Glomerular endothelial cell (primary cell): ENCODE measurements at regions not wholly inside any gene's neighbourhood (a gene's known extent, or its start where the extent isn't known, plus 50 kb on each side); places are given as distances from the start of the nearest gene placed in this dataset.
"Not testable (repeated sequence)": the region's sequence is repeated elsewhere in the genome, so short reads cannot be mapped to it uniquely, and the experiment has no call there.

Experiments used
- DNase-seq: peaks from one replicate; pipeline ENCODE4 v3.0.0-alpha.2; 2011; ENCODE audit warnings: low read depth, low spot score; ENCODE audit errors: extremely low read depth

- DNase-seq: not testable (repeated sequence)
Observed at GRCh38 chr14:34381304-34381703, 80.7 kb downstream of the SPTSSA start.

GRCh38 chr14:34380471-34380845 is 81.6 kb downstream of the SPTSSA start:
- no peak for DNase-seq

GRCh38 chr14:34379816-34380470 is 82.1 kb downstream of the SPTSSA start:
- DNase-seq: no peak

- no peak for DNase-seq
Observed at GRCh38 chr14:34376649-34377267, 85.3 kb downstream of the SPTSSA start.

- DNase-seq: no peak
Observed at GRCh38 chr14:34374998-34375740, 86.9 kb downstream of the SPTSSA start.

GRCh38 chr14:34373191-34373590 is 88.8 kb downstream of the SPTSSA start:
- DNase-seq: no peak

- DNase-seq: no peak
Observed at GRCh38 chr14:34372786-34373185, 89.3 kb downstream of the SPTSSA start.

- DNase-seq: no peak
Observed at GRCh38 chr14:34369648-34370030, 92.4 kb downstream of the SPTSSA start.

GRCh38 chr14:34368971-34369647 is 92.9 kb downstream of the SPTSSA start:
- DNase-seq: no peak

GRCh38 chr14:34368115-34368970 is 93.7 kb downstream of the SPTSSA start:
- no peak for DNase-seq

- no peak for DNase-seq
Observed at GRCh38 chr14:34365309-34365915, 96.6 kb downstream of the SPTSSA start.

- DNase-seq: no peak
Observed at GRCh38 chr14:34364201-34364600, 97.8 kb downstream of the SPTSSA start.

GRCh38 chr14:34363733-34364134 is 98.3 kb downstream of the SPTSSA start:
- DNase-seq: no peak

GRCh38 chr14:34362641-34363251 is 99.3 kb downstream of the SPTSSA start:
- DNase-seq: no peak

- no peak for DNase-seq
Observed at GRCh38 chr14:34361504-34362011, 100.5 kb downstream of the SPTSSA start.

- no peak for DNase-seq
Observed at GRCh38 chr14:34359420-34360117, 102.5 kb downstream of the SPTSSA start.

- no peak for DNase-seq
Observed at GRCh38 chr14:34356264-34356654, 105.8 kb downstream of the SPTSSA start.

- no peak for DNase-seq
Observed at GRCh38 chr14:34355584-34356263, 106.3 kb downstream of the SPTSSA start.
